ENCODE measurements at regions not wholly inside any gene's neighbourhood (a gene's known extent, or its start where the extent isn't known, plus 50 kb on each side); places are given as distances from the start of the nearest gene placed in this dataset.

DNA sequence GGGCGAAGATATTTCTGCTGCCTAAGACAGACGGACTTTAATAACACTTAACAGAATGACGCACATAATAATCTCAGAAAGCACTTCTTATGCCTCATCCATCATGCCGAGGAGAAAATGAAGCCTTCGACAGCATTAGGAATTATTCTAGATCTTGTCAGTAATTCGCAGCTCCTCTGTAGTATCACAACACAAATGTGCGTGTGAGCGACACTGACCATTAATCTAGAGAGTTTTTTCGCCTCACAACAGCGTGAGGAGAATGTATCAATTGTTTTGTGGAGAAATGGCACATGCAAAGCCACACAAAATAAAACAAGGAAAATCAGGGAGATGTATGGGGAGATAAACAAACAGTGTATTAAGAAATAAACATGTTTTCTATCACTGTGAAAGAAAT is 410.2 kb upstream of the PSMD7 start:
- TF ChIP-seq POLR2A (IDR thresholded peaks at IDR 0.05; ENCODE audit: low read depth) (no peak), POLR2AphosphoS5 (IDR thresholded peaks at IDR 0.05) (no peak)
